ENCODE measurements at regions not wholly inside any gene's neighbourhood (a gene's known extent, or its start where the extent isn't known, plus 50 kb on each side); places are given as distances from the start of the nearest gene placed in this dataset.

GRCh38 chr10:84996580-84996979 lies 668.2 kb downstream of the CCSER2 start:
- Mint-ChIP-seq H3K9me3 (no peaks in the 10 kb centered on the region), H3K27ac (no peak overlapping the region), H3K4me3 (no peak overlapping the region)

GRCh38 chr10:84997870-84998269 lies 669.5 kb downstream of the CCSER2 start:
- no peaks in the 10 kb centered on the region for H3K9me3 Mint-ChIP-seq
- no peak for DNase-seq (ENCODE audit: low spot score)
- no peaks in the 10 kb centered on the region for H3K27me3 Mint-ChIP-seq (ENCODE audit: low read depth)
- H3K4me3 Mint-ChIP-seq, result no peak overlapping the region
- no peaks in the 10 kb centered on the region for H3K36me3 Mint-ChIP-seq (ENCODE audit: low read depth)
- H3K27ac Mint-ChIP-seq, result no peak overlapping the region
- no peaks in the 10 kb centered on the region for H3K4me1 Mint-ChIP-seq (ENCODE audit: low read depth)

More at GRCh38 chr10:84996580-84996979, 668.2 kb downstream of the CCSER2 start:
- H3K27me3 Mint-ChIP-seq (ENCODE audit: low read depth), result no peaks in the 10 kb centered on the region
- DNase-seq (ENCODE audit: low spot score), result no peak
- H3K4me1 Mint-ChIP-seq (ENCODE audit: low read depth), result no peaks in the 10 kb centered on the region
- H3K36me3 Mint-ChIP-seq (ENCODE audit: low read depth), result no peaks in the 10 kb centered on the region

GRCh38 chr10:84999929-85000328 lies 671.5 kb downstream of the CCSER2 start:
- Mint-ChIP-seq H3K27me3 (ENCODE audit: low read depth) (no peaks in the 10 kb centered on the region), H3K4me1 (ENCODE audit: low read depth) (no peaks in the 10 kb centered on the region), H3K36me3 (ENCODE audit: low read depth) (no peaks in the 10 kb centered on the region), H3K27ac (no peak overlapping the region), H3K9me3 (no peaks in the 10 kb centered on the region), H3K4me3 (no peak overlapping the region)
- DNase-seq (ENCODE audit: low spot score), result no peak

GRCh38 chr10:85003083-85003482 lies 674.7 kb downstream of the CCSER2 start:
- H3K27ac Mint-ChIP-seq, result no peak overlapping the region
- DNase-seq (ENCODE audit: low spot score), result no peak
- H3K36me3 Mint-ChIP-seq (ENCODE audit: low read depth), result no peaks in the 10 kb centered on the region
- no peaks in the 10 kb centered on the region for H3K27me3 Mint-ChIP-seq (ENCODE audit: low read depth)
- no peaks in the 10 kb centered on the region for H3K9me3 Mint-ChIP-seq
- no peak overlapping the region for H3K4me3 Mint-ChIP-seq
- H3K4me1 Mint-ChIP-seq (ENCODE audit: low read depth), result no peaks in the 10 kb centered on the region

- no peaks in the 10 kb centered on the region for H3K27me3 Mint-ChIP-seq (ENCODE audit: low read depth)
- H3K27ac Mint-ChIP-seq, result no peak overlapping the region
- H3K4me1 Mint-ChIP-seq (ENCODE audit: low read depth), result no peaks in the 10 kb centered on the region
- H3K9me3 Mint-ChIP-seq, result no peaks in the 10 kb centered on the region
- no peaks in the 10 kb centered on the region for H3K36me3 Mint-ChIP-seq (ENCODE audit: low read depth)
- no peak overlapping the region for H3K4me3 Mint-ChIP-seq
- DNase-seq (ENCODE audit: low spot score), result no peak
Observed at GRCh38 chr10:85008488-85009184, 680.2 kb downstream of the CCSER2 start.

GRCh38 chr10:85012305-85012704 lies 683.9 kb downstream of the CCSER2 start:
- H3K27ac Mint-ChIP-seq, result no peak overlapping the region
- no peaks in the 10 kb centered on the region for H3K36me3 Mint-ChIP-seq (ENCODE audit: low read depth)
- no peak overlapping the region for H3K4me3 Mint-ChIP-seq
- no peaks in the 10 kb centered on the region for H3K4me1 Mint-ChIP-seq (ENCODE audit: low read depth)
- no peaks in the 10 kb centered on the region for H3K9me3 Mint-ChIP-seq
- no peak for DNase-seq (ENCODE audit: low spot score)
- no peaks in the 10 kb centered on the region for H3K27me3 Mint-ChIP-seq (ENCODE audit: low read depth)

GRCh38 chr10:85026878-85027467 lies 698.6 kb downstream of the CCSER2 start:
- H3K9me3 Mint-ChIP-seq, result peaks cover 9% of the 10 kb centered on the region
- H3K27me3 Mint-ChIP-seq (ENCODE audit: low read depth), result no peaks in the 10 kb centered on the region
- H3K27ac Mint-ChIP-seq, result no peak overlapping the region
- no peak overlapping the region for H3K4me3 Mint-ChIP-seq
- no peaks in the 10 kb centered on the region for H3K4me1 Mint-ChIP-seq (ENCODE audit: low read depth)
- H3K36me3 Mint-ChIP-seq (ENCODE audit: low read depth), result no peaks in the 10 kb centered on the region
- no peak for DNase-seq (ENCODE audit: low spot score)

- H3K9me3 Mint-ChIP-seq, result peaks cover 8% of the 10 kb centered on the region
- H3K27ac Mint-ChIP-seq, result no peak overlapping the region
- H3K27me3 Mint-ChIP-seq (ENCODE audit: low read depth), result no peaks in the 10 kb centered on the region
- no peaks in the 10 kb centered on the region for H3K36me3 Mint-ChIP-seq (ENCODE audit: low read depth)
- DNase-seq (ENCODE audit: low spot score), result no peak
- H3K4me3 Mint-ChIP-seq, result no peak overlapping the region
- H3K4me1 Mint-ChIP-seq (ENCODE audit: low read depth), result no peaks in the 10 kb centered on the region
Observed at GRCh38 chr10:85032981-85033380, 704.6 kb downstream of the CCSER2 start.

GRCh38 chr10:85036661-85037060 lies 708.3 kb downstream of the CCSER2 start:
- H3K36me3 Mint-ChIP-seq (ENCODE audit: low read depth), result no peaks in the 10 kb centered on the region
- H3K9me3 Mint-ChIP-seq, result peaks cover 19% of the 10 kb centered on the region
- H3K4me3 Mint-ChIP-seq, result no peak overlapping the region
- DNase-seq (ENCODE audit: low spot score), result no peak
- H3K27me3 Mint-ChIP-seq (ENCODE audit: low read depth), result no peaks in the 10 kb centered on the region
- H3K27ac Mint-ChIP-seq, result no peak overlapping the region
- no peaks in the 10 kb centered on the region for H3K4me1 Mint-ChIP-seq (ENCODE audit: low read depth)

GRCh38 chr10:85039311-85039710 lies 710.9 kb downstream of the CCSER2 start:
- no peak for DNase-seq (ENCODE audit: low spot score)
- H3K4me1 Mint-ChIP-seq (ENCODE audit: low read depth), result no peaks in the 10 kb centered on the region
- no peak overlapping the region for H3K27ac Mint-ChIP-seq
- H3K27me3 Mint-ChIP-seq (ENCODE audit: low read depth), result no peaks in the 10 kb centered on the region
- no peak overlapping the region for H3K4me3 Mint-ChIP-seq
- no peaks in the 10 kb centered on the region for H3K36me3 Mint-ChIP-seq (ENCODE audit: low read depth)
- peaks cover 16% of the 10 kb centered on the region for H3K9me3 Mint-ChIP-seq

GRCh38 chr10:85043207-85043606 lies 714.8 kb downstream of the CCSER2 start:
- DNase-seq (ENCODE audit: low spot score), result no peak
- H3K36me3 Mint-ChIP-seq (ENCODE audit: low read depth), result no peaks in the 10 kb centered on the region
- H3K27ac Mint-ChIP-seq, result no peak overlapping the region
- H3K4me1 Mint-ChIP-seq (ENCODE audit: low read depth), result no peaks in the 10 kb centered on the region
- no peaks in the 10 kb centered on the region for H3K27me3 Mint-ChIP-seq (ENCODE audit: low read depth)
- no peak overlapping the region for H3K4me3 Mint-ChIP-seq
- peaks cover 12% of the 10 kb centered on the region for H3K9me3 Mint-ChIP-seq

- Mint-ChIP-seq H3K9me3 (peaks cover 4% of the 10 kb centered on the region), H3K27ac (no peak overlapping the region), H3K4me1 (ENCODE audit: low read depth) (no peaks in the 10 kb centered on the region), H3K27me3 (ENCODE audit: low read depth) (no peaks in the 10 kb centered on the region), H3K4me3 (no peak overlapping the region), H3K36me3 (ENCODE audit: low read depth) (no peaks in the 10 kb centered on the region)
- DNase-seq (ENCODE audit: low spot score), result no peak
Observed at GRCh38 chr10:85045046-85045445, 716.7 kb downstream of the CCSER2 start.

GRCh38 chr10:85047170-85047834 lies 718.9 kb downstream of the CCSER2 start:
- Mint-ChIP-seq H3K27me3 (ENCODE audit: low read depth) (no peaks in the 10 kb centered on the region), H3K9me3 (no peaks in the 10 kb centered on the region), H3K4me1 (ENCODE audit: low read depth) (no peaks in the 10 kb centered on the region), H3K27ac (no peak overlapping the region), H3K36me3 (ENCODE audit: low read depth) (no peaks in the 10 kb centered on the region), H3K4me3 (no peak overlapping the region)
- no peak for DNase-seq (ENCODE audit: low spot score)

- Mint-ChIP-seq H3K27ac (no peak overlapping the region), H3K36me3 (ENCODE audit: low read depth) (no peaks in the 10 kb centered on the region), H3K9me3 (no peaks in the 10 kb centered on the region), H3K4me1 (ENCODE audit: low read depth) (no peaks in the 10 kb centered on the region), H3K27me3 (ENCODE audit: low read depth) (no peaks in the 10 kb centered on the region), H3K4me3 (no peak overlapping the region)
- DNase-seq (ENCODE audit: low spot score), result no peak
Observed at GRCh38 chr10:85047979-85048378, 719.6 kb downstream of the CCSER2 start.
